HG03025 (cell line): ENCODE measurements at regions not wholly inside any gene's neighbourhood (a gene's known extent, or its start where the extent isn't known, plus 50 kb on each side); places are given as distances from the start of the nearest gene placed in this dataset.
A peak's percentile ranks its signal among the peaks of the same experiment; 100 is the strongest.

Experiments
- ATAC-seq: cut with Tn5 transposase; IDR thresholded peaks from one replicate; pipeline ENCODE4 v1.9.1; 2021; ENCODE audit warnings: mild to moderate bottlenecking, moderate library complexity; ENCODE audit not compliant: unreplicated experiment, low FRiP score

GRCh38 chr10:1881636-1882035 lies 144.3 kb upstream of the ADARB2 start:
- no peak for ATAC-seq

GRCh38 chr10:1874533-1874932 lies 137.2 kb upstream of the ADARB2 start:
- ATAC-seq, result no peak

DNA sequence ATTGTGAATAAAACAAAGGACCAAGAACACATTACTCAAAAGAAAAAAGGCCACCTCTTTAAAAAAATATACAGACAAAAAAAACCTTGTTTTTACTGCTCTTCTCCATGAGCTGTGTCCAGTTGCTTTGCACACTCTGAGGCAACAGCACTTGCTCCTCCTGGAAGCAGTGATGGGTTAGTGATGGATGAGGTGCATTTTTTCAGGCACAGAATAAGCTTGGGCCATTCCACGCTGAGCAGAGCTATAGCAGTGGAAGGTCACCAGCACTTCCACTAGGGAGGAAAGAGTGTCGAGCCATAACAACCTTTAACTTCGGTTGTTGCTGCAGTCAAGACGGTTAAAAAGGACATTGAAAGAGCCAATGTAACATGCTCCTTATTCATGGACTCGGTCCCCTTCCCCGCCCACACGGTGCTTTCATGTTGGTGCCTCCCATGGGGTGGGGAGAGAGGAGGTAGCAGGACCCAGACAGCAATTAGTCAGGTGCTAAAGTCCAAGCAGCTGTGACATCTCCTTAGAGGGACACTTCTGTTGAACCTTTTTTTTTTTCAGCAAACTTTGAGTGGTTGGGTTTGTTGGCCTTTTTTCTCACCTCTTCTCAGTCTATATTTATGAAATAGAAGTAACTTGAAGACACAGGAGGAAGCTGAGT lies 136.5 kb upstream of the ADARB2 start:
- no peak for ATAC-seq

- no peak for ATAC-seq
These were observed 134.9 kb upstream of the ADARB2 start for GRCh38 chr10:1872151-1872726.

- no peak for ATAC-seq
These were observed 133.2 kb upstream of the ADARB2 start for GRCh38 chr10:1870491-1870890.

GRCh38 chr10:1869861-1870260 lies 132.5 kb upstream of the ADARB2 start:
- ATAC-seq, result no peak

GRCh38 chr10:1860351-1860750 lies 123.0 kb upstream of the ADARB2 start:
- no peak for ATAC-seq

DNA sequence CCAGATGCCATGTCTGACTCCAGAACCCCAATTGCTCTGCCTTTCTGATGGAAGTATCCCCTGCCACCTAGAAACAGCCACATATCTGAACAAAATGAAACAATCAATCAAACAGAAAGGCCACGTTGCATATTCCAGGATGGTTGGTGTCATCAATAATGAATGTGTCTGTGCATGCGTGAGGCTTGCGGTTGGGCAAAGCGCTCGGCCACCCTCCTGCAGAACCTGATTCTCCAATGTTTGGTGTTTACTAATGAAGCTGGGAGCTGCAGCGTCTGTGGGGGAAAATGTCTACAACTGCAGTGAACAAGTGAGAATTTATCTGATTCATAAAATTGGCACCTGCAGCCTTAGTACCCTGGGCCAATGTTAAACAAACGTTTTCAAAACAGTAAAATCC lies 121.2 kb upstream of the ADARB2 start:
- ATAC-seq, result no peak

- no peak for ATAC-seq
These were observed 120.7 kb upstream of the ADARB2 start for GRCh38 chr10:1858048-1858447.

- no peak for ATAC-seq
These were observed 118.6 kb upstream of the ADARB2 start for GRCh38 chr10:1855911-1856310.

GRCh38 chr10:1854271-1854670 lies 116.9 kb upstream of the ADARB2 start:
- no peak for ATAC-seq

GRCh38 chr10:1853801-1854200 lies 116.5 kb upstream of the ADARB2 start:
- ATAC-seq, result no peak

DNA sequence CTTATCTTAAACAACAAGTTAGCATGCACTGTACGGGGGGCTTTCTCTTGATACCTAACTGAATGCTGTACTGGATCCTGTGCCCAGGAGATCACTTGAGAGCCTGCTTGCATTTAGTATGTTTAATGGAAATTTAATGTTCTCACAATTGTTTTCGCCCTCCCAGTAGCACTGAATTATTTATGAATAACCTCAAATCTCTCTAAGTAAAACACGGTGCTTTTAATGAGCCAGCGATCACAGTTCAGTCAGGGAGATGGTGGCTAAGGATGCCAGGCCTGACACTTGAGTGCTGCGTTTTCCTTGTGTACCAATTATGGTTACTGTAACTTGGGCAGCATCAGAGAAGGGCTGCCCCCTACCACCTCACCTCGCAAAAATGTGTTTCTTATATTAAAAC lies 115.5 kb upstream of the ADARB2 start:
- ATAC-seq, result no peak

DNA sequence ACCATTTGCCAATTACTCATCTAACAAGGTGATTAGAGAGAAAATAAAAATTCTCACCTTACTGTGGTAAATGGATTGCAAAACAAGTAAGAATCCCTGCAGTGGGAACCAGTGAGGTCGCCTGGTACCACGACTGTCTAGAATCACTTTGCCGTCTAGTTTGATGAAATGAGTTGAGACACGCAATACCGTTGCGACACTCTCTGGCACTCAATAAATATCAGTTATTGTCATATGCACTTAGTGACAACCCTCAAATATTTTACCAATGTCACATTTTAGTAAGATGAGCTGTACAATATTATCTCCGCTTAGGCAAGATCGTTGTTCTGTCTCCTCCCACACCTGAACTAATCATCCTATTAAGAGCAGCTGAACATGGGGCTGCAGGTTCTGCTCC lies 114.4 kb upstream of the ADARB2 start:
- ATAC-seq, result no peak

DNA sequence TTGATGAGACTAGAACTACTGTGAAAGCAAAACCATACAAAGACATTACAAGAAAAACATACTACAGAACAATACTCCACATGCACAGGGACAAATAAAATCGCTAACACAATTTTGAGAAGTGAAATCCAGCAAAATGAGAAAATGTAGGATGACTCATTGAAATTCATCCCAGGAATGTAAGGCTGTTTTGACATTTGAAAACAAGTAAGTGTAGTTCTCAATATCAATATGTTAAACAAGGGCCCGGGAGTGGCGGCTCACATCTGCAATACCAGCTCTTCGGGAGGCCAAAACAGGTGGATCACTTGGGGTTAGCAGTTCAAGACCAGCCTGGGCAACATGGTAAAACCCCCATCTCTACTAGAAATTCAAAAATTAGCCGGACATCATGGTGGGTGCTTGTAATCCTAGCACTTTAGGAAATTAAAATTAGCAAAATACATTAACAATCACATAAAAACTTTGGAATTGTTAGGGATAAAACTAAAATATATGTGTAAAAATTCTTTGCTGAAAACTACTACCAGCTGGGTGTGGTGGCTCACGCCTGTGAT lies 113.7 kb upstream of the ADARB2 start:
- ATAC-seq, result no peak

GRCh38 chr10:1847361-1847760 lies 110.0 kb upstream of the ADARB2 start:
- no peak for ATAC-seq

DNA sequence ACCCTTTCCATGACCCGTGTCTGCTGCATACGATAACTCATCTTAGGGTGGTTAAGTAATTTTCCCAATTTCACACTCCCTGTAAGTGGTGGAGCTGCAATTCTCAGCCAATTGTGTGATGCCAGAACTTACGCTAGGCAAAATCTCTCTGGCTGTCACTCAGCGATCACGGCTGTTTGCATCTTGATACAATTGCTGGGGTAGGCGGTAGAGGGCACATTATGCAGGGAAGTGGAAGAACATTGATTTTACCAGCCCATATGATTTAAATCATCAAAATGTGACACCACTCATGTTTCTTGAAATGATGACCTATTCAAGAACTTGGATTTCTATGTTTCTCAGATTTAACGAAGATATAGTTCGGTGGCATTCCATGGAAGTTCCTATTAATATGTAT lies 108.7 kb upstream of the ADARB2 start:
- ATAC-seq, result no peak

- no peak for ATAC-seq
These were observed 104.4 kb upstream of the ADARB2 start for GRCh38 chr10:1841759-1842158.

DNA sequence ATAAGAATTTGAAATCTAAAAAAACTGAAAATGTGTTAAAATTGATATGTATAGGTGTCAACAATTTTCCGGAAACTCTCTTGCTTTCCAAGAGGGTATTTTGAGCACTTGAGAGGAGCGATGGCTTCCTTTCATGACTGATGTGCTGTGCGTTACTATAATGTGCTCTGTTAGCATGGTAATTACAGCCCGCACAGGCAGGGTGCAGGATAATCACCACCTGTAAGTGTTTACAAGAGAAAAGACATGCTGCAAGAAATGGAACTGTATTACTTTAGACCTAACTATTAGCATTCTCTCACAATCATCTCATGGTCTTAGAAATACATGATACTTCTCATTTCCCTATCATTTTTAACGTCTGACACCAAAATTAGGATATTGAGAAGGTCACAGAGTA lies 92.4 kb upstream of the ADARB2 start:
- no peak for ATAC-seq

DNA sequence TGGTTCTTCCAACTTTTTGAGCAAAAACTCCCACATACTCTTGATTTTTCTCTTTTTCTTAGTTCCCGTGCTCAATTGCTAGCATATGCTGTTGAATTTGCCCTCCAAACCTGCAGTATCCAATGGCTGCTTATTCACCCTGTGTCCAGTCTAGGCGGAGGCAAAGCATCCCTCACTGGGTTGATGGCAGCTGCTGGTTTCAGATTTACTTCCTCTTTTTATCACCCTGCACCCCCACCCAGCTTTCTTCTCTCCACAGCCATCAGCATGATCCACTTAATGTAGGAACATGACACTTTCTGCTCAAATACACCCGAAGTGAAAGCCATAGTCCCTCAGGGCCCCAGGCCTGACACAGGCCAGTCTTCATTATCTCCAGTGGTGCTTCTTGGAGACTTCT lies 87.6 kb upstream of the ADARB2 start:
- ATAC-seq, result peak; percentile 75

DNA sequence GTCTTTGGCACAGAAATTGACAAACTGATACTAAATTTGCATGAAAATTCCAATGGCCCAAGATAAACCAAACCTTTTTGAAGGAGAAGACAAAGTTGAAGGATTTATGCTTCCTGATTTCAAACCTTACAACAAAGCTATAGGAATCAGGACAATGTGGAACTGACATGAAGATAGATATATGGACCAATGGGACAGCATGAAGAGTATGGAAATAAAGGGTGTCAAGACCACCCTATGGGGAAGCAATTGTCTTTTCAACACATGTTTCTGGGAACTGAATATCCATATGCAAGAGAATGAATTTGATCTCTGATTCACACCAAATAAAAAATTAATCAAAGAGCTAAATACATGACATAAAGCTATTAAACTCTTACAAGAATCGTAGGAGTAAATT lies 77.2 kb upstream of the ADARB2 start:
- no peak for ATAC-seq

GRCh38 chr10:1809139-1809741 lies 71.9 kb upstream of the ADARB2 start:
- no peak for ATAC-seq
